Breast epithelium (tissue), 4 donors: ENCODE measurements at regions not wholly inside any gene's neighbourhood (a gene's known extent, or its start where the extent isn't known, plus 50 kb on each side); places are given as distances from the start of the nearest gene placed in this dataset.

Experiments used
- DNase-seq, 2 donors: peaks; one replicate each; pipeline ENCODE4 v3.0.0-alpha.2; 2019; ENCODE audit warnings: low spot score in 2 of 2
- H3K27ac ChIP-seq, 2 donors: fragments of 200-600 bp; sonication (generic) in 1 of 2; one replicate each; pipeline ENCODE4 v1.5.1; 2016 to 2019; ENCODE audit warnings: mild to moderate bottlenecking in 1 of 2
- H3K27me3 ChIP-seq, 2 donors: fragments of 200-600 bp; sonication (generic) in 1 of 2; one replicate each; pipeline versions ENCODE4 v1.5.1 to v1.6.0; 2017 to 2019; ENCODE audit warnings: control low read depth in 1 of 2, mild to moderate bottlenecking in 1 of 2
- H3K36me3 ChIP-seq: fragments of 200-600 bp; one replicate; pipeline ENCODE4 v1.5.1; 2019
- H3K4me1 ChIP-seq, 2 donors: fragments of 200-600 bp; sonication (generic); one replicate each; pipeline ENCODE4 v1.5.1; 2016 to 2019; ENCODE audit warnings: control low read depth in 1 of 2
- H3K4me3 ChIP-seq, 3 donors: fragments of 200-600 bp; sonication (generic); 1 replicate in 2 of 3; 2 replicates in 1 of 3; pipeline ENCODE4 v1.5.1; 2016 to 2019; ENCODE audit warnings: mild to moderate bottlenecking in 3 of 3, moderate library complexity in 2 of 3
- H3K9me3 ChIP-seq, 2 donors: fragments of 200-600 bp; sonication (generic) in 1 of 2; one replicate each; pipeline ENCODE4 v1.5.1; 2016 to 2019; ENCODE audit warnings: control low read depth in 1 of 2
- POLR2A ChIP-seq: fragments of 450-650 bp; IDR thresholded peaks from one replicate; pipeline ENCODE4 v1.6.1; 2016; ENCODE audit warnings: antibody characterized with exemption, mild to moderate bottlenecking, moderate library complexity
- POLR2AphosphoS5 ChIP-seq, 3 donors: sonication (generic); formaldehyde crosslinking; IDR thresholded peaks; one replicate each; pipeline ENCODE4 v1.6.1; 2017; ENCODE audit warnings: antibody characterized with exemption in 3 of 3
- intact Hi-C: fragments of 100-400 bp; cut with DNase I; formaldehyde crosslinking; loops from one replicate; pipeline ENCODE4 v1.15.1; 2023; ENCODE audit warnings: low total_unique reads
- TF ChIP-seq, protein P1 (sequence below), 3 donors: fragments of 450-650 bp; IDR thresholded peaks; one replicate each; pipeline ENCODE4 v1.5.1; 2016 to 2017; ENCODE audit warnings: antibody characterized with exemption in 3 of 3, mild to moderate bottlenecking in 3 of 3, moderate library complexity in 3 of 3

DNA sequence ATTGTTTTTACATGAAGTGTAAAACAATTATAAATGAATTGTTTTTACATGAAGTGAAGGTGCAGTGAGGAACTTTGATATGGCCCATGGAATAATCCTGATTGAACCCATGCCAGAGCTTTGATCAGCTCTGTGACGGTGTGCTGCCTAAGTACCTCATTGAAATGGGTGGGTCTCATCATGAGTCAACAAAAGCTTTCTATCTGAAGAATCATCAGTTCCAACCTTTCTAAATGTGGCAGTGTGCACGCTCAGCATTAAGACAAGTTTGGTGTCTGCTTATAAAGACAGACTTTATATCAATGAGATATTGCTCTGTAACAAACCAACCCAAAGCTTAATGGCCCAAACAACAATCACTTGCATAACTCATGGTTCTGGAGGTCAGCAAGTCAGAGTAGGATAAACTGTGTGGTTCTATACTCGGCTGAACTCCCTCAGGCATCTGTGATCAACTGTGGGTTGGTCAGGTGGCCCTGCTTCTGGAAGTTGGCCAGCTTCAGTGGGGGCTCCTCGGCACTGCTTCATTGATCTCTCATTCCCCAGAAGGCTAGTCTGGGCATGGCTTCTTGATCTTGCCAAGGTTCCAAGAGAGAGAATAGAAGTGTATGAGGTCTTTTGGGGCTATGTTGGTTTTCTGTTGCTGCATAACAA is 258.0 kb downstream of the LTN1 start:
- no peaks in the 10 kb centered on the region for H3K36me3 ChIP-seq
- H3K27ac ChIP-seq, result no peak overlapping the region
- no peaks in the 10 kb centered on the region for H3K27me3 ChIP-seq
- H3K4me1 ChIP-seq, result no peaks in the 10 kb centered on the region
- H3K4me3 ChIP-seq, result no peak overlapping the region
- DNase-seq, result no peak
- intact Hi-C loops, result no loop called here
- TF ChIP-seq POLR2AphosphoS5 (IDR thresholded peaks at IDR 0.05) (no peak), POLR2A (no peak)
- TF ChIP-seq, protein P1, sequence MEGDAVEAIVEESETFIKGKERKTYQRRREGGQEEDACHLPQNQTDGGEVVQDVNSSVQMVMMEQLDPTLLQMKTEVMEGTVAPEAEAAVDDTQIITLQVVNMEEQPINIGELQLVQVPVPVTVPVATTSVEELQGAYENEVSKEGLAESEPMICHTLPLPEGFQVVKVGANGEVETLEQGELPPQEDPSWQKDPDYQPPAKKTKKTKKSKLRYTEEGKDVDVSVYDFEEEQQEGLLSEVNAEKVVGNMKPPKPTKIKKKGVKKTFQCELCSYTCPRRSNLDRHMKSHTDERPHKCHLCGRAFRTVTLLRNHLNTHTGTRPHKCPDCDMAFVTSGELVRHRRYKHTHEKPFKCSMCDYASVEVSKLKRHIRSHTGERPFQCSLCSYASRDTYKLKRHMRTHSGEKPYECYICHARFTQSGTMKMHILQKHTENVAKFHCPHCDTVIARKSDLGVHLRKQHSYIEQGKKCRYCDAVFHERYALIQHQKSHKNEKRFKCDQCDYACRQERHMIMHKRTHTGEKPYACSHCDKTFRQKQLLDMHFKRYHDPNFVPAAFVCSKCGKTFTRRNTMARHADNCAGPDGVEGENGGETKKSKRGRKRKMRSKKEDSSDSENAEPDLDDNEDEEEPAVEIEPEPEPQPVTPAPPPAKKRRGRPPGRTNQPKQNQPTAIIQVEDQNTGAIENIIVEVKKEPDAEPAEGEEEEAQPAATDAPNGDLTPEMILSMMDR (IDR thresholded peaks at IDR 0.05), result no peak
- peaks cover 0 to 4% of the 10 kb centered on the region in 2 donors for H3K9me3 ChIP-seq

DNA sequence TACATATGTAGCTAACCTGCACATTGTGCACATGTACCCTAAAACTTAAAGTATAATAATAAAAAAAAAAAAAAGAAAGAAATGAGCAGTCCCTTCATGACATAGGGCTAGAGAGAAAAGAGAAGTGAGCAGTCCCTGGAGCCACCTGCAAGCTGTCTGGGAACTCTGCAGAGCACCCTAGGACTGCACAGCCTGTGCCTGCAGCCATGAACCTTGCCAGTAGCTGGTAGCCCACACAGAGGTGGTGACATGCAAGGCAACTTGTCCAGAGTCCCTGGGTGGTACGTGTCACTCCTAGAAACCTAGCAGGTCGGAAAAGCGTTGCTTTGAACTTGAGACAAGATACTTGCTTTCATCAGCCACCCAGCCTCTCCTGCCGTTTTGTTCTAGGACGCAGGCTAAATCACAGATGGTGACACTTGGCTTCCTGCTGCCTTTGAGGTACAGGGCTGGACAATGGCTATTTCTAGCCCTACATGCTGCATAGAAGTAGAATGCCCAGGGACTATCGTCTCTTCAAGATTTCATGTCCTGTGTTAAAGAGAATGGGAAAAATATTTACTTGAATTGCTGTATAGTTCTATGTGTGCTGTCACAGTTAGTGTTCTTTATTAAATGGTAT is 260.9 kb downstream of the LTN1 start:
- no peaks in the 10 kb centered on the region for H3K4me1 ChIP-seq
- H3K27me3 ChIP-seq, result no peaks in the 10 kb centered on the region
- H3K9me3 ChIP-seq, result peaks cover 0 to 4% of the 10 kb centered on the region in 2 donors
- DNase-seq, result no peak
- intact Hi-C loops, result no loop called here
- H3K27ac ChIP-seq, result no peak overlapping the region
- TF ChIP-seq, protein P1 (IDR thresholded peaks at IDR 0.05), result no peak
- no peak for TF ChIP-seq POLR2AphosphoS5 (IDR thresholded peaks at IDR 0.05)
- TF ChIP-seq POLR2A, result no peak
- H3K4me3 ChIP-seq, result no peak overlapping the region
- H3K36me3 ChIP-seq, result no peaks in the 10 kb centered on the region

DNA sequence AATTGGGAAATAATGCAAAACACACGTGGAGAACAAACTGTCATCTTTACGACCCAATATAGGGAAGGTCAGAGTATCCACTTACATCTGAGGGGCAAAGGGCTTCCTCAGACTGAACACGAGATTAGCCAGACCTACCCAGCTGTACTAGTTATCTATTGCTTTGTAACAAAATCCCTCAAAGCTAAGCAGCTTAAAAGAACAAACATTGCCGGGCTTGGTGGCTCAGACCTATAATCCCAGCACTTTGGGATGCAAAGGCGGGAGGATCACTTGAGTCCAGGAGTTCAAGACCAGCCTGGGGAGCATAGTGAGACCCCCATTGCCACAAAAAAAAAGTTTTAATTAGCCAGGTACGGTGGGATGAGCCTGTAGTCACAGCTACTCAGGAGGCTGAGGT is 262.8 kb downstream of the LTN1 start:
- Histone ChIP-seq H3K9me3 (no peaks in the 10 kb centered on the region), H3K27ac (no peak overlapping the region), H3K27me3 (no peaks in the 10 kb centered on the region), H3K4me3 (no peak overlapping the region), H3K36me3 (no peaks in the 10 kb centered on the region), H3K4me1 (no peaks in the 10 kb centered on the region)
- intact Hi-C loops, result no loop called here
- TF ChIP-seq POLR2AphosphoS5 (IDR thresholded peaks at IDR 0.05) (no peak), POLR2A (no peak)
- TF ChIP-seq, protein P1 (IDR thresholded peaks at IDR 0.05), result no peak
- DNase-seq, result no peak

DNA sequence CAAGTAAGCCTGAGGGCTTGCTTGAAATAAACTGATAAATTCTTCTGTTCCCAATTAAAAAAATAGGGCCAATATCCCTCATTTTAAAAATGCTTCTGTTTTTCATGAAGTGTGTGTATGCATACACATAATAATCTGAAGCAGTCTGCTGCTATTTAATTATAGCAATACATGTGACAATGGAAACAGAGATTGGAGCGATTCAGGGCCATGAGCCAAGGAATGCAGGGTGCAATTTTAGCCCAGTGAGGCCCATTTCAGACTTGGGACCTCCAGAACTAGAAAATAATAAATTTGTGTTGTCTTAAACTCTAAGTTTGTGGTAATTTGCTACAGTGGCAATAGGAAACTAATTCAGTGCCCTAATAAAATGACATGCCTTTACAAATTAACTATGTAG is 264.9 kb downstream of the LTN1 start:
- no peak for TF ChIP-seq POLR2AphosphoS5 (IDR thresholded peaks at IDR 0.05)
- no peak for TF ChIP-seq POLR2A
- TF ChIP-seq, protein P1 (IDR thresholded peaks at IDR 0.05), result no peak
- DNase-seq, result no peak
- intact Hi-C loops, result no loop called here
- Histone ChIP-seq H3K4me1 (no peaks in the 10 kb centered on the region), H3K4me3 (no peak overlapping the region), H3K36me3 (no peaks in the 10 kb centered on the region), H3K27ac (no peak overlapping the region), H3K9me3 (no peaks in the 10 kb centered on the region), H3K27me3 (no peaks in the 10 kb centered on the region)

- Histone ChIP-seq H3K9me3 (no peaks in the 10 kb centered on the region), H3K27me3 (no peaks in the 10 kb centered on the region), H3K4me1 (no peaks in the 10 kb centered on the region), H3K4me3 (no peak overlapping the region), H3K36me3 (no peaks in the 10 kb centered on the region), H3K27ac (no peak overlapping the region)
- intact Hi-C loops, result no loop called here
- DNase-seq, result no peak
- TF ChIP-seq POLR2A (no peak), POLR2AphosphoS5 (IDR thresholded peaks at IDR 0.05) (no peak)
These were observed 267.3 kb downstream of the LTN1 start for GRCh38 chr21:28725396-28725795.
